DOHH2 (cell line): ENCODE measurements at regions not wholly inside any gene's neighbourhood (a gene's known extent, or its start where the extent isn't known, plus 50 kb on each side); places are given as distances from the start of the nearest gene placed in this dataset.

Experiments
- CTCF ChIP-seq: fragments of 200-600 bp; sonication (generic); IDR thresholded peaks from one replicate; pipeline ENCODE4 v1.5.1; 2014; ENCODE audit warnings: antibody characterized with exemption, mild to moderate bottlenecking, low read depth, low read length; ENCODE audit not compliant: poor library complexity, severe bottlenecking
- EZH2phosphoT487 ChIP-seq: fragments of 200-600 bp; sonication (generic); IDR thresholded peaks from 2 replicates; pipeline ENCODE4 v1.6.1; 2017; ENCODE audit warnings: borderline replicate concordance, mild to moderate bottlenecking, antibody characterized with exemption, low read length, moderate library complexity, mixed read lengths

GRCh38 chr13:70896136-70896535, 787.9 kb upstream of the KLHL1 start:
- TF ChIP-seq CTCF = no peak
- TF ChIP-seq EZH2phosphoT487 = no peak
